RPMI7951 (cell line): ENCODE measurements at regions not wholly inside any gene's neighbourhood (a gene's known extent, or its start where the extent isn't known, plus 50 kb on each side); places are given as distances from the start of the nearest gene placed in this dataset.

Source experiments
- DNase-seq: peaks from one replicate; pipeline ENCODE4 v3.0.0-alpha.2; 2012; ENCODE audit warnings: low read depth

DNA sequence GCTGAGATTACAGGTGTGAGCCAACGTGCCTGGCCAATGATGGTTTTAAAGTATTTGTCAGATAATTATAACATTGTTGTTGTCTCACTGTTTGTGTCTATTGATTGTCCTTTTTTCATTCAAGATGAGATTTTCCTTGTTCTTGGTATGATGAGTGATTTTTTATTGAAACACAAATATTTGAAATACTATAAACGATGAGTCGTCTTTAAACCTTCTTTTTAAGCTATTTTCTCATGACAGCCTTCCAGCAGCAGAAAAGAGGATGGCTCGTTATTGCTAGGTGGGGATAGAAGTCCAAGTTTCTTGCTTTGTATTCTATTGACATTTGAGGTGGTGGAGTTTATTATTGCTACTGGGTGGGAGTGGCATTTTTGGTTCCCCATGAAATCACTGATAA lies 61.7 kb upstream of the MDFIC2 start:
- no peak for DNase-seq
